ENCODE measurements at regions not wholly inside any gene's neighbourhood (a gene's known extent, or its start where the extent isn't known, plus 50 kb on each side); places are given as distances from the start of the nearest gene placed in this dataset.

GRCh38 chr5:2289380-2289779, 406.7 kb upstream of the IRX4 start:
- H3K9me3 ChIP-seq (replicated peaks; ENCODE audit: insufficient read depth, low read length) = no peaks in the 10 kb centered on the region
- DNase-seq = no peak
- no peaks in the 10 kb centered on the region for H3K27me3 ChIP-seq (replicated peaks; ENCODE audit: insufficient read depth, low read length)
- no peak overlapping the region for H2AFZ ChIP-seq (ENCODE audit: low read length)
- no peaks in the 10 kb centered on the region for H3K9me2 ChIP-seq (replicated peaks; ENCODE audit: insufficient read depth, low read length)
- H3K9ac ChIP-seq (ENCODE audit: low read length) = no peak overlapping the region
- H3K27ac ChIP-seq (ENCODE audit: low read length) = no peak overlapping the region
- H3K4me2 ChIP-seq (ENCODE audit: low read depth, low read length) = no peak overlapping the region
- no peaks in the 10 kb centered on the region for H3K4me1 ChIP-seq (ENCODE audit: low read length)
- TF ChIP-seq EZH2phosphoT487 (IDR thresholded peaks at IDR 0.05; ENCODE audit: low read length) (no peak), EZH2 (optimal IDR thresholded peaks at IDR 0.05; ENCODE audit: low read depth, low read length) (no peak)
- TF ChIP-seq, protein P1, sequence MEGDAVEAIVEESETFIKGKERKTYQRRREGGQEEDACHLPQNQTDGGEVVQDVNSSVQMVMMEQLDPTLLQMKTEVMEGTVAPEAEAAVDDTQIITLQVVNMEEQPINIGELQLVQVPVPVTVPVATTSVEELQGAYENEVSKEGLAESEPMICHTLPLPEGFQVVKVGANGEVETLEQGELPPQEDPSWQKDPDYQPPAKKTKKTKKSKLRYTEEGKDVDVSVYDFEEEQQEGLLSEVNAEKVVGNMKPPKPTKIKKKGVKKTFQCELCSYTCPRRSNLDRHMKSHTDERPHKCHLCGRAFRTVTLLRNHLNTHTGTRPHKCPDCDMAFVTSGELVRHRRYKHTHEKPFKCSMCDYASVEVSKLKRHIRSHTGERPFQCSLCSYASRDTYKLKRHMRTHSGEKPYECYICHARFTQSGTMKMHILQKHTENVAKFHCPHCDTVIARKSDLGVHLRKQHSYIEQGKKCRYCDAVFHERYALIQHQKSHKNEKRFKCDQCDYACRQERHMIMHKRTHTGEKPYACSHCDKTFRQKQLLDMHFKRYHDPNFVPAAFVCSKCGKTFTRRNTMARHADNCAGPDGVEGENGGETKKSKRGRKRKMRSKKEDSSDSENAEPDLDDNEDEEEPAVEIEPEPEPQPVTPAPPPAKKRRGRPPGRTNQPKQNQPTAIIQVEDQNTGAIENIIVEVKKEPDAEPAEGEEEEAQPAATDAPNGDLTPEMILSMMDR (IDR thresholded peaks at IDR 0.05; ENCODE audit: low read length) = no peak
- no peak overlapping the region for H3K4me3 ChIP-seq (ENCODE audit: low read length)
- H4K20me1 ChIP-seq (ENCODE audit: insufficient read depth, low read length) = no peaks in the 10 kb centered on the region
- H3K36me3 ChIP-seq (replicated peaks; ENCODE audit: insufficient read depth, low read length) = no peaks in the 10 kb centered on the region
- H3F3A ChIP-seq (ENCODE audit: insufficient read depth, low read length) = no peaks in the 10 kb centered on the region
- no peaks in the 10 kb centered on the region for H3K79me2 ChIP-seq (ENCODE audit: low read length)

DNA sequence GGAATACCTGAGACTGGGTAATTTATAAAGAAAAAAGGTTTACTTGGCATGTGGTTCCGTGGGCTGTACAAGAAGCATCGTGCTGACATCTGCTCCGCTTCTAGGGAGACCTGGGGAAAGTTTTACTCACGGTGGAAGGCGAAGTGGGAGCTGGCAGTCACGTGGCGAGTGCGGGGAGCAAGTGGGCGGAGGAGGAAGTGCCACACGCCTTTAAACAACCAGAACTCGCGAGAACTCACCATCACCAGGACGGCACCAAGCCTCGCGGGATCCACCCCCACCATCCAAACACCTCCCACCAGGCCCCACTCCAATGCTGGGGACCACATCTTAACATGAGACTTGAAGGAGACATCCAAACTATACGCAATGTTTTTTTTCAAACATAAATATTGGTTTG, 406.2 kb upstream of the IRX4 start:
- Histone ChIP-seq H3K9ac (ENCODE audit: low read length) (no peak overlapping the region), H4K20me1 (ENCODE audit: insufficient read depth, low read length) (no peaks in the 10 kb centered on the region), H3K9me3 (replicated peaks; ENCODE audit: insufficient read depth, low read length) (no peaks in the 10 kb centered on the region), H3K4me2 (ENCODE audit: low read depth, low read length) (no peak overlapping the region), H2AFZ (ENCODE audit: low read length) (no peak overlapping the region), H3K27ac (ENCODE audit: low read length) (no peak overlapping the region), H3K36me3 (replicated peaks; ENCODE audit: insufficient read depth, low read length) (no peaks in the 10 kb centered on the region), H3K27me3 (replicated peaks; ENCODE audit: insufficient read depth, low read length) (no peaks in the 10 kb centered on the region), H3F3A (ENCODE audit: insufficient read depth, low read length) (no peaks in the 10 kb centered on the region), H3K79me2 (ENCODE audit: low read length) (no peaks in the 10 kb centered on the region), H3K9me2 (replicated peaks; ENCODE audit: insufficient read depth, low read length) (no peaks in the 10 kb centered on the region), H3K4me1 (ENCODE audit: low read length) (no peaks in the 10 kb centered on the region), H3K4me3 (ENCODE audit: low read length) (no peak overlapping the region)
- no peak for DNase-seq
- TF ChIP-seq, protein P1 (IDR thresholded peaks at IDR 0.05; ENCODE audit: low read length) = no peak
- no peak for TF ChIP-seq EZH2 (optimal IDR thresholded peaks at IDR 0.05; ENCODE audit: low read depth, low read length)
- TF ChIP-seq EZH2phosphoT487 (IDR thresholded peaks at IDR 0.05; ENCODE audit: low read length) = no peak

DNA sequence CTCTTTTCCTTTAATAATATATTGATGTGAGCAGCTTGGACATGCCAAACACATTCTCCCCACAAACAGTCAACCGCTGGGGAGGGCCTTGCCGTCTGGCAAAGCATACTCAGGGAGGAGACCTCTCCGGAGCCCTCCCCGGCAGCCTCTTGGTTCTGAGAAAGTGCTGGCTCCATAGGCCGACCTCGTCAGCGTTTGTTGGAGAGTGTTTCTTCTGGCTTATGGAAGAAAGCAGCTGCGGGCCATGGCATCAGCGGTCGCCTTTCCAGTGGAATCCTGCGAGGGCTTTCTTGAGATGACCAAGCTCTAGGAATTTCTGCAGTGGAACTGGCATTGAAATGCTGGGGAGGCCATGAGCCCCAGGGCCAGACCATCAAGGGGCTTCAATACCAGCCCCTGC, 405.7 kb upstream of the IRX4 start:
- TF ChIP-seq, protein P1 (IDR thresholded peaks at IDR 0.05; ENCODE audit: low read length) = no peak
- TF ChIP-seq EZH2 (optimal IDR thresholded peaks at IDR 0.05; ENCODE audit: low read depth, low read length) (no peak), EZH2phosphoT487 (IDR thresholded peaks at IDR 0.05; ENCODE audit: low read length) (no peak)
- no peaks in the 10 kb centered on the region for H3K36me3 ChIP-seq (replicated peaks; ENCODE audit: insufficient read depth, low read length)
- H2AFZ ChIP-seq (ENCODE audit: low read length) = no peak overlapping the region
- no peak overlapping the region for H3K4me3 ChIP-seq (ENCODE audit: low read length)
- no peak overlapping the region for H3K27ac ChIP-seq (ENCODE audit: low read length)
- no peaks in the 10 kb centered on the region for H3K9me3 ChIP-seq (replicated peaks; ENCODE audit: insufficient read depth, low read length)
- DNase-seq = no peak
- no peak overlapping the region for H3K4me2 ChIP-seq (ENCODE audit: low read depth, low read length)
- H3K9ac ChIP-seq (ENCODE audit: low read length) = no peak overlapping the region
- H3K9me2 ChIP-seq (replicated peaks; ENCODE audit: insufficient read depth, low read length) = no peaks in the 10 kb centered on the region
- H3F3A ChIP-seq (ENCODE audit: insufficient read depth, low read length) = no peaks in the 10 kb centered on the region
- no peaks in the 10 kb centered on the region for H3K27me3 ChIP-seq (replicated peaks; ENCODE audit: insufficient read depth, low read length)
- no peaks in the 10 kb centered on the region for H4K20me1 ChIP-seq (ENCODE audit: insufficient read depth, low read length)
- H3K79me2 ChIP-seq (ENCODE audit: low read length) = no peaks in the 10 kb centered on the region
- H3K4me1 ChIP-seq (ENCODE audit: low read length) = no peaks in the 10 kb centered on the region
